Astrocyte (in vitro differentiated cells and primary cell): ENCODE measurements at regions not wholly inside any gene's neighbourhood (a gene's known extent, or its start where the extent isn't known, plus 50 kb on each side); places are given as distances from the start of the nearest gene placed in this dataset.

Experiments used
- EZH2 ChIP-seq: IDR thresholded peaks from 2 replicates; pipeline ENCODE4 v1.6.1; 2012; ENCODE audit warnings: mild to moderate bottlenecking, low read length, inconsistent platforms; ENCODE audit not compliant: insufficient read depth
- TF ChIP-seq, protein P1 (sequence below): IDR thresholded peaks from 2 replicates; pipeline ENCODE4 v1.5.1; 2011; ENCODE audit warnings: low read depth, mild to moderate bottlenecking, inconsistent platforms, low read length, moderate library complexity; ENCODE audit not compliant: insufficient read depth

DNA sequence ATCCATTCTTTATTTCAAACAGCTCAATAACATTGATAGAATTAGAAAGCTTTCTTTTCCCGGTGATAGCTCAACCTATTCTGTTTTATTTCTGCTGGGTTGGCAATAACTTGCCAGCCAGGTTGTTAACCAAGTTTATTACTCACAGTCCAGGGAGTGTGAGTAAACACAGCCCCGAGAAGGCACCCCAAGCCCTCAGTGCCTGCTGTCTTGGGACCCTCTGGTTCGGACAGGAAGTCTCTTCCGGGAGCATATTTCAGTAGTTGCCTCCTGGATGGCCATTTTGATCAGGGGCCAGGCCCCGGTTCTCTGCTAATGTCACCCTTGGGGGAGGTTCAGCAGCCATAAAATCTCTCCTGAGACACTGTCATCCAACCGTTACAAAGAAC, 176.8 kb downstream of the INO80D start:
- TF ChIP-seq, protein P1, sequence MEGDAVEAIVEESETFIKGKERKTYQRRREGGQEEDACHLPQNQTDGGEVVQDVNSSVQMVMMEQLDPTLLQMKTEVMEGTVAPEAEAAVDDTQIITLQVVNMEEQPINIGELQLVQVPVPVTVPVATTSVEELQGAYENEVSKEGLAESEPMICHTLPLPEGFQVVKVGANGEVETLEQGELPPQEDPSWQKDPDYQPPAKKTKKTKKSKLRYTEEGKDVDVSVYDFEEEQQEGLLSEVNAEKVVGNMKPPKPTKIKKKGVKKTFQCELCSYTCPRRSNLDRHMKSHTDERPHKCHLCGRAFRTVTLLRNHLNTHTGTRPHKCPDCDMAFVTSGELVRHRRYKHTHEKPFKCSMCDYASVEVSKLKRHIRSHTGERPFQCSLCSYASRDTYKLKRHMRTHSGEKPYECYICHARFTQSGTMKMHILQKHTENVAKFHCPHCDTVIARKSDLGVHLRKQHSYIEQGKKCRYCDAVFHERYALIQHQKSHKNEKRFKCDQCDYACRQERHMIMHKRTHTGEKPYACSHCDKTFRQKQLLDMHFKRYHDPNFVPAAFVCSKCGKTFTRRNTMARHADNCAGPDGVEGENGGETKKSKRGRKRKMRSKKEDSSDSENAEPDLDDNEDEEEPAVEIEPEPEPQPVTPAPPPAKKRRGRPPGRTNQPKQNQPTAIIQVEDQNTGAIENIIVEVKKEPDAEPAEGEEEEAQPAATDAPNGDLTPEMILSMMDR = no peak
- TF ChIP-seq EZH2 = no peak
